ENCODE measurements at regions not wholly inside any gene's neighbourhood (a gene's known extent, or its start where the extent isn't known, plus 50 kb on each side); places are given as distances from the start of the nearest gene placed in this dataset.
"Not testable (repeated sequence)": the region's sequence is repeated elsewhere in the genome, so short reads cannot be mapped to it uniquely, and the experiment has no call there.

GRCh38 chr12:83226960-83227359 lies 540.3 kb downstream of the TMTC2 start:
- H3K4me1 ChIP-seq (ENCODE audit: insufficient read depth); H3K27ac ChIP-seq (ENCODE audit: low read depth): not testable (repeated sequence)

GRCh38 chr12:83225806-83226205 lies 539.1 kb downstream of the TMTC2 start:
- DNase-seq (ENCODE audit: extremely low spot score), result no peak
- Histone ChIP-seq H3K4me3 (ENCODE audit: low read depth, low read length) (no peak overlapping the region), H3K36me3 (ENCODE audit: insufficient read depth) (no peaks in the 10 kb centered on the region), H3K4me1 (ENCODE audit: insufficient read depth) (no peaks in the 10 kb centered on the region), H3K27ac (ENCODE audit: low read depth) (no peak overlapping the region)
- 97% methylated on average over 3 of the region's 3 CpGs for WGBS

More at GRCh38 chr12:83226960-83227359, 540.3 kb downstream of the TMTC2 start:
- H3K4me3 ChIP-seq (ENCODE audit: low read depth, low read length); DNase-seq (ENCODE audit: extremely low spot score); H3K36me3 ChIP-seq (ENCODE audit: insufficient read depth): not testable (repeated sequence)

GRCh38 chr12:83224012-83224411 lies 537.3 kb downstream of the TMTC2 start:
- DNase-seq (ENCODE audit: extremely low spot score), result no peak
- Histone ChIP-seq H3K27ac (ENCODE audit: low read depth) (no peak overlapping the region), H3K36me3 (ENCODE audit: insufficient read depth) (no peaks in the 10 kb centered on the region), H3K4me3 (ENCODE audit: low read depth, low read length) (no peak overlapping the region), H3K4me1 (ENCODE audit: insufficient read depth) (no peaks in the 10 kb centered on the region)
- 68% methylated on average over 5 of the region's 5 CpGs for WGBS

GRCh38 chr12:83220774-83221173 lies 534.1 kb downstream of the TMTC2 start:
- no peak for DNase-seq (ENCODE audit: extremely low spot score)
- no peaks in the 10 kb centered on the region for H3K36me3 ChIP-seq (ENCODE audit: insufficient read depth)
- 58% methylated on average over 2 of the region's 2 CpGs for WGBS
- no peak overlapping the region for H3K27ac ChIP-seq (ENCODE audit: low read depth)
- H3K4me3 ChIP-seq (ENCODE audit: low read depth, low read length), result no peak overlapping the region
- no peaks in the 10 kb centered on the region for H3K4me1 ChIP-seq (ENCODE audit: insufficient read depth)

GRCh38 chr12:83216230-83216629 lies 529.5 kb downstream of the TMTC2 start:
- Histone ChIP-seq H3K4me3 (ENCODE audit: low read depth, low read length) (no peak overlapping the region), H3K4me1 (ENCODE audit: insufficient read depth) (no peaks in the 10 kb centered on the region), H3K36me3 (ENCODE audit: insufficient read depth) (no peaks in the 10 kb centered on the region), H3K27ac (ENCODE audit: low read depth) (no peak overlapping the region)
- DNase-seq (ENCODE audit: extremely low spot score), result no peak
- WGBS, result 95% methylated on average over 3 of the region's 3 CpGs

- DNase-seq (ENCODE audit: extremely low spot score), result no peak
- 85% methylated on average over 1 of the region's 1 CpG for whole genome bisulfite sequencing
- Histone ChIP-seq H3K27ac (ENCODE audit: low read depth) (no peak overlapping the region), H3K4me1 (ENCODE audit: insufficient read depth) (no peaks in the 10 kb centered on the region), H3K36me3 (ENCODE audit: insufficient read depth) (no peaks in the 10 kb centered on the region), H3K4me3 (ENCODE audit: low read depth, low read length) (no peak overlapping the region)
Observed at GRCh38 chr12:83214185-83214584, 527.5 kb downstream of the TMTC2 start.

GRCh38 chr12:83210933-83211332 lies 524.2 kb downstream of the TMTC2 start:
- no peak overlapping the region for H3K4me3 ChIP-seq (ENCODE audit: low read depth, low read length)
- H3K27ac ChIP-seq (ENCODE audit: low read depth), result no peak overlapping the region
- WGBS, result 49% methylated on average over 2 of the region's 2 CpGs
- H3K4me1 ChIP-seq (ENCODE audit: insufficient read depth), result no peaks in the 10 kb centered on the region
- H3K36me3 ChIP-seq (ENCODE audit: insufficient read depth), result no peaks in the 10 kb centered on the region
- no peak for DNase-seq (ENCODE audit: extremely low spot score)

GRCh38 chr12:83199069-83199468 lies 512.4 kb downstream of the TMTC2 start:
- no peak overlapping the region for H3K4me3 ChIP-seq (ENCODE audit: low read depth, low read length)
- H3K4me1 ChIP-seq (ENCODE audit: insufficient read depth), result no peaks in the 10 kb centered on the region
- DNase-seq (ENCODE audit: extremely low spot score), result no peak

GRCh38 chr12:83198291-83199015 lies 511.7 kb downstream of the TMTC2 start:
- no peaks in the 10 kb centered on the region for H3K4me1 ChIP-seq (ENCODE audit: insufficient read depth)
- H3K36me3 ChIP-seq (ENCODE audit: insufficient read depth), result no peaks in the 10 kb centered on the region
- DNase-seq (ENCODE audit: extremely low spot score), result no peak
- no peak overlapping the region for H3K4me3 ChIP-seq (ENCODE audit: low read depth, low read length)
- no peak overlapping the region for H3K27ac ChIP-seq (ENCODE audit: low read depth)
- WGBS, result 14% methylated on average over 3 of the region's 3 CpGs

More at GRCh38 chr12:83199069-83199468, 512.4 kb downstream of the TMTC2 start:
- Histone ChIP-seq H3K36me3 (ENCODE audit: insufficient read depth) (no peaks in the 10 kb centered on the region), H3K27ac (ENCODE audit: low read depth) (no peak overlapping the region)

- Histone ChIP-seq H3K36me3 (ENCODE audit: insufficient read depth) (no peaks in the 10 kb centered on the region), H3K4me1 (ENCODE audit: insufficient read depth) (no peaks in the 10 kb centered on the region), H3K27ac (ENCODE audit: low read depth) (no peak overlapping the region), H3K4me3 (ENCODE audit: low read depth, low read length) (no peak overlapping the region)
- 40% methylated on average over 4 of the region's 4 CpGs for WGBS
- no peak for DNase-seq (ENCODE audit: extremely low spot score)
Observed at GRCh38 chr12:83197483-83197914, 510.8 kb downstream of the TMTC2 start.

- Histone ChIP-seq H3K27ac (ENCODE audit: low read depth) (no peak overlapping the region), H3K4me3 (ENCODE audit: low read depth, low read length) (no peak overlapping the region), H3K36me3 (ENCODE audit: insufficient read depth) (no peaks in the 10 kb centered on the region), H3K4me1 (ENCODE audit: insufficient read depth) (no peaks in the 10 kb centered on the region)
- WGBS, result 66% methylated on average over 3 of the region's 3 CpGs
- no peak for DNase-seq (ENCODE audit: extremely low spot score)
Observed at GRCh38 chr12:83196694-83197350, 510.1 kb downstream of the TMTC2 start.

GRCh38 chr12:83190631-83191390 lies 504.1 kb downstream of the TMTC2 start:
- WGBS, result 85% methylated on average over 8 of the region's 8 CpGs
- Histone ChIP-seq H3K4me3 (ENCODE audit: low read depth, low read length) (no peak overlapping the region), H3K27ac (ENCODE audit: low read depth) (no peak overlapping the region), H3K36me3 (ENCODE audit: insufficient read depth) (no peaks in the 10 kb centered on the region), H3K4me1 (ENCODE audit: insufficient read depth) (no peaks in the 10 kb centered on the region)
- DNase-seq (ENCODE audit: extremely low spot score), result no peak

GRCh38 chr12:83186419-83186818 lies 499.7 kb downstream of the TMTC2 start:
- Histone ChIP-seq H3K36me3 (ENCODE audit: insufficient read depth) (no peaks in the 10 kb centered on the region), H3K27ac (ENCODE audit: low read depth) (no peak overlapping the region), H3K4me3 (ENCODE audit: low read depth, low read length) (no peak overlapping the region), H3K4me1 (ENCODE audit: insufficient read depth) (no peaks in the 10 kb centered on the region)
- DNase-seq (ENCODE audit: extremely low spot score), result no peak
- WGBS, result 54% methylated on average over 1 of the region's 1 CpG

GRCh38 chr12:83185241-83185640 lies 498.5 kb downstream of the TMTC2 start:
- Histone ChIP-seq H3K36me3 (ENCODE audit: insufficient read depth) (no peaks in the 10 kb centered on the region), H3K4me3 (ENCODE audit: low read depth, low read length) (no peak overlapping the region), H3K4me1 (ENCODE audit: insufficient read depth) (no peaks in the 10 kb centered on the region), H3K27ac (ENCODE audit: low read depth) (no peak overlapping the region)
- DNase-seq (ENCODE audit: extremely low spot score), result no peak
- WGBS, result 12% methylated on average over 1 of the region's 1 CpG
